IMR-90 (cell line): ENCODE measurements at regions not wholly inside any gene's neighbourhood (a gene's known extent, or its start where the extent isn't known, plus 50 kb on each side); places are given as distances from the start of the nearest gene placed in this dataset.

Source experiments
- CTCF ChIP-seq: conservative IDR thresholded peaks from 2 replicates; pipeline ENCODE4 v1.5.1; 2012; ENCODE audit warnings: mild to moderate bottlenecking, low read depth, low read length, improper control_type of control experiment
- SMC3 ChIP-seq: fragments of 150-350 bp; IDR thresholded peaks from 2 replicates; pipeline ENCODE4 v1.6.1; 2016; ENCODE audit warnings: low read depth, mild to moderate bottlenecking, antibody characterized with exemption, low read length, moderate library complexity

- no peak for TF ChIP-seq SMC3
- TF ChIP-seq CTCF = no peak
These were observed 335.3 kb upstream of the SMIM21 start for GRCh38 chr18:75762758-75763157.
